Superior temporal gyrus (tissue), 1 donor: ENCODE measurements at regions not wholly inside any gene's neighbourhood (a gene's known extent, or its start where the extent isn't known, plus 50 kb on each side); places are given as distances from the start of the nearest gene placed in this dataset.

Experiments
- DNase-seq: peaks from one replicate; pipeline ENCODE4 v3.0.0-alpha.2; 2016; ENCODE audit errors: extremely low spot score

- no peak for DNase-seq
Observed at GRCh38 chr10:78319371-78319770, 285.7 kb downstream of the RPS24 start.

- no peak for DNase-seq
Observed at GRCh38 chr10:78319841-78320240, 286.2 kb downstream of the RPS24 start.

- DNase-seq = no peak
Observed at GRCh38 chr10:78320506-78320905, 286.8 kb downstream of the RPS24 start.

- DNase-seq = no peak
Observed at GRCh38 chr10:78321000-78321399, 287.3 kb downstream of the RPS24 start.

- DNase-seq = no peak
Observed at GRCh38 chr10:78321500-78321899, 287.8 kb downstream of the RPS24 start.

- no peak for DNase-seq
Observed at GRCh38 chr10:78326372-78326771, 292.7 kb downstream of the RPS24 start.

- no peak for DNase-seq
Observed at GRCh38 chr10:78327778-78328591, 294.3 kb downstream of the RPS24 start.

GRCh38 chr10:78328592-78329404 lies 295.1 kb downstream of the RPS24 start:
- DNase-seq = no peak

- no peak for DNase-seq
Observed at GRCh38 chr10:78330884-78331283, 297.2 kb downstream of the RPS24 start.

- DNase-seq = no peak
Observed at GRCh38 chr10:78331391-78331922, 297.8 kb downstream of the RPS24 start.

- DNase-seq = no peak
Observed at GRCh38 chr10:78332012-78332411, 298.3 kb downstream of the RPS24 start.

GRCh38 chr10:78332657-78333056 lies 299.0 kb downstream of the RPS24 start:
- no peak for DNase-seq

- no peak for DNase-seq
Observed at GRCh38 chr10:78333362-78334143, 299.9 kb downstream of the RPS24 start.

- no peak for DNase-seq
Observed at GRCh38 chr10:78335371-78335690, 301.7 kb downstream of the RPS24 start.

- DNase-seq = no peak
Observed at GRCh38 chr10:78335691-78336401, 302.2 kb downstream of the RPS24 start.

- DNase-seq = no peak
Observed at GRCh38 chr10:78336402-78336791, 302.7 kb downstream of the RPS24 start.

GRCh38 chr10:78337016-78337415 lies 303.4 kb downstream of the RPS24 start:
- DNase-seq = no peak

- no peak for DNase-seq
Observed at GRCh38 chr10:78337646-78338391, 304.2 kb downstream of the RPS24 start.

- DNase-seq = no peak
Observed at GRCh38 chr10:78338717-78339116, 305.1 kb downstream of the RPS24 start.

- DNase-seq = peak; percentile 38
Observed at GRCh38 chr10:78339251-78339650, 305.6 kb downstream of the RPS24 start.
